ENCODE measurements at regions not wholly inside any gene's neighbourhood (a gene's known extent, or its start where the extent isn't known, plus 50 kb on each side); places are given as distances from the start of the nearest gene placed in this dataset.
A peak's percentile ranks its signal among the peaks of the same experiment; 100 is the strongest.

- 15 to 22% methylated on average over 2 to 3 of the region's 3 CpGs for WGBS, 2 experiments (ENCODE audit: insufficient coverage in 1 of 2, insufficient read length in 1 of 2)
- Mint-ChIP-seq H3K27me3 (ENCODE audit: insufficient read depth) (no peaks in the 10 kb centered on the region), H3K4me1 (peaks cover 25% of the 10 kb centered on the region), H3K36me3 (ENCODE audit: low read depth) (no peaks in the 10 kb centered on the region), H3K4me3 (no peak overlapping the region), H3K27ac (peak overlapping the region; percentile 92), H3K9me3 (no peaks in the 10 kb centered on the region)
- H3K27ac ChIP-seq (ENCODE audit: low read depth, low read length): peak overlapping the region; percentile 62
- H3K4me3 ChIP-seq (ENCODE audit: low read length): peak overlapping the region; percentile 14
- no peaks in the 10 kb centered on the region for H3K36me3 ChIP-seq (ENCODE audit: control insufficient read depth, insufficient read depth, low read length)
- H3K9me3 ChIP-seq (ENCODE audit: control insufficient read depth, low read length): peaks cover 5% of the 10 kb centered on the region
- no peak for TF ChIP-seq CTCF (conservative IDR thresholded peaks at IDR 0.05)
- DNase-seq: peak; percentile 71
- peak overlapping the region; percentile 30 for H3K9ac ChIP-seq (ENCODE audit: extremely low read depth, low read length, poor library complexity, severe bottlenecking)
- peaks cover 18% of the 10 kb centered on the region for H3K4me1 ChIP-seq (ENCODE audit: control insufficient read depth, insufficient read depth, low read length)
- no peaks in the 10 kb centered on the region for H3K27me3 ChIP-seq (ENCODE audit: control insufficient read depth, insufficient read depth, low read length, poor library complexity, severe bottlenecking)
Observed at GRCh38 chr6:7041511-7042026, 66.2 kb upstream of the RREB1 start.

- H3K27ac ChIP-seq (ENCODE audit: low read depth, low read length): peak overlapping the region; percentile 62
- H3K36me3 Mint-ChIP-seq (ENCODE audit: low read depth): no peaks in the 10 kb centered on the region
Observed at GRCh38 chr6:7042056-7042653, 65.6 kb upstream of the RREB1 start.

More at GRCh38 chr6:7042056-7042653, 65.6 kb upstream of the RREB1 start:
- H3K4me1 ChIP-seq (ENCODE audit: control insufficient read depth, insufficient read depth, low read length): peaks cover 18% of the 10 kb centered on the region
- peak overlapping the region; percentile 30 for H3K9ac ChIP-seq (ENCODE audit: extremely low read depth, low read length, poor library complexity, severe bottlenecking)
- H3K9me3 ChIP-seq (ENCODE audit: control insufficient read depth, low read length): peaks cover 5% of the 10 kb centered on the region
- H3K4me3 ChIP-seq (ENCODE audit: low read length): no peak overlapping the region
- no peaks in the 10 kb centered on the region for H3K27me3 ChIP-seq (ENCODE audit: control insufficient read depth, insufficient read depth, low read length, poor library complexity, severe bottlenecking)
- H3K36me3 ChIP-seq (ENCODE audit: control insufficient read depth, insufficient read depth, low read length): no peaks in the 10 kb centered on the region
- no peak for TF ChIP-seq CTCF (conservative IDR thresholded peaks at IDR 0.05)
- Mint-ChIP-seq H3K27me3 (ENCODE audit: insufficient read depth) (no peaks in the 10 kb centered on the region), H3K4me1 (peaks cover 25% of the 10 kb centered on the region), H3K9me3 (no peaks in the 10 kb centered on the region), H3K4me3 (no peak overlapping the region), H3K27ac (peak overlapping the region; percentile 92)
- WGBS, 2 experiments (ENCODE audit: insufficient coverage in 1 of 2, insufficient read length in 1 of 2): 58 to 62% methylated on average over 9 to 12 of the region's 12 CpGs
- no peak for DNase-seq
